CD14-positive monocyte (primary cell): ENCODE measurements at regions not wholly inside any gene's neighbourhood (a gene's known extent, or its start where the extent isn't known, plus 50 kb on each side); places are given as distances from the start of the nearest gene placed in this dataset.

Experiments
- DNase-seq, 3 donors: peaks; one replicate each; pipeline ENCODE4 v3.0.0-alpha.2; 2011 to 2022
- H2AFZ ChIP-seq: 2 replicates; pipeline ENCODE4 v1.6.0; 2012; ENCODE audit warnings: mild to moderate bottlenecking, low read depth, low read length, inconsistent platforms; ENCODE audit not compliant: insufficient read depth, poor library complexity, severe bottlenecking
- H3K27ac ChIP-seq, 2 donors: 1 replicate in 1 of 2; 2 replicates in 1 of 2; pipeline ENCODE4 v1.5.1; 2012 to 2013; ENCODE audit warnings: low read length in 2 of 2, control low read depth in 1 of 2, inconsistent platforms in 1 of 2, low read depth in 1 of 2, mild to moderate bottlenecking in 1 of 2
- H3K27me3 ChIP-seq, 2 donors: one replicate each; pipeline versions ENCODE4 v1.6.0 to v1.6.1; 2011 to 2013; ENCODE audit warnings: low read length in 2 of 2; ENCODE audit not compliant: control insufficient read depth in 2 of 2, insufficient read depth in 2 of 2
- H3K36me3 ChIP-seq, 2 donors: replicated peaks in 1 of 2; 1 replicate in 1 of 2; 2 replicates in 1 of 2; pipeline versions ENCODE4 v1.5.1 to v1.6.1; 2012 to 2013; ENCODE audit warnings: low read length in 2 of 2, control low read depth in 1 of 2, inconsistent platforms in 1 of 2, mild to moderate bottlenecking in 1 of 2; ENCODE audit not compliant: insufficient read depth in 2 of 2, control insufficient read depth in 1 of 2
- H3K4me1 ChIP-seq, 2 donors: 1 replicate in 1 of 2; 2 replicates in 1 of 2; pipeline versions ENCODE4 v1.5.1 to v1.6.1; 2012 to 2013; ENCODE audit warnings: low read length in 2 of 2, control low read depth in 1 of 2, inconsistent platforms in 1 of 2, mild to moderate bottlenecking in 1 of 2, moderate library complexity in 1 of 2; ENCODE audit not compliant: insufficient read depth in 2 of 2, control insufficient read depth in 1 of 2
- H3K4me2 ChIP-seq: replicated peaks from 2 replicates; pipeline ENCODE3; 2012; ENCODE audit warnings: low read length, moderate library complexity, mild to moderate bottlenecking; ENCODE audit not compliant: poor library complexity, severe bottlenecking; ENCODE audit errors: extremely low read depth
- H3K4me3 ChIP-seq, 3 experiments: fragments of 200-600 bp in 1 of 3; sonication (generic) in 1 of 3; replicated peaks in 1 of 3; 1 replicate in 2 of 3; 2 replicates in 1 of 3; pipeline ENCODE4 v1.5.1; 2011 to 2013; ENCODE audit warnings: low read length in 3 of 3, mild to moderate bottlenecking in 3 of 3, control low read depth in 2 of 3, low read depth in 2 of 3, inconsistent platforms in 1 of 3, moderate library complexity in 1 of 3
- H3K79me2 ChIP-seq: 2 replicates; pipeline ENCODE4 v1.6.0; 2012; ENCODE audit warnings: mild to moderate bottlenecking, control low read depth, inconsistent platforms, low read length, moderate library complexity; ENCODE audit not compliant: insufficient read depth
- H3K9ac ChIP-seq: 2 replicates; pipeline ENCODE4 v1.6.0; 2017; ENCODE audit warnings: low read length, mild to moderate bottlenecking; ENCODE audit not compliant: insufficient read depth, poor library complexity, severe bottlenecking
- H3K9me3 ChIP-seq, 2 donors: replicated peaks in 1 of 2; 1 replicate in 1 of 2; 2 replicates in 1 of 2; pipeline versions ENCODE4 v1.5.1 to v1.6.1; 2012 to 2013; ENCODE audit warnings: low read length in 2 of 2, control low read depth in 1 of 2; ENCODE audit not compliant: control insufficient read depth in 1 of 2, insufficient read depth in 1 of 2
- H4K20me1 ChIP-seq: 2 replicates; pipeline ENCODE4 v1.6.0; 2012; ENCODE audit warnings: mild to moderate bottlenecking, low read length, control low read depth, moderate library complexity; ENCODE audit not compliant: insufficient read depth
- H3K27ac Mint-ChIP-seq, 7 donors: one replicate each; pipeline ENCODE4 v1.8.0; 2020; ENCODE audit warnings: mild to moderate bottlenecking in 7 of 7, mixed read lengths in 7 of 7, moderate library complexity in 6 of 7, inconsistent platforms in 2 of 7
- H3K27me3 Mint-ChIP-seq, 3 donors: one replicate each; pipeline ENCODE4 v1.8.0; 2021 to 2022; ENCODE audit warnings: low read depth in 3 of 3, mild to moderate bottlenecking in 3 of 3, mixed read lengths in 3 of 3, moderate library complexity in 3 of 3, inconsistent platforms in 1 of 3
- H3K36me3 Mint-ChIP-seq, 2 donors: one replicate each; pipeline ENCODE4 v1.8.0; 2020; ENCODE audit warnings: mixed read lengths in 2 of 2, inconsistent platforms in 1 of 2, mild to moderate bottlenecking in 1 of 2
- H3K4me1 Mint-ChIP-seq: one replicate; pipeline ENCODE4 v1.8.0; 2020; ENCODE audit warnings: mild to moderate bottlenecking, mixed read lengths
- H3K4me3 Mint-ChIP-seq, 2 donors: one replicate each; pipeline ENCODE4 v1.8.0; 2020; ENCODE audit warnings: mild to moderate bottlenecking in 2 of 2, mixed read lengths in 2 of 2, moderate library complexity in 1 of 2
- H3K9me3 Mint-ChIP-seq, 7 donors: one replicate each; pipeline ENCODE4 v1.8.0; 2020 to 2022; ENCODE audit warnings: mixed read lengths in 7 of 7, mild to moderate bottlenecking in 6 of 7, moderate library complexity in 6 of 7, inconsistent platforms in 2 of 7
- WGBS: methylation state at CpG from one replicate; pipeline ENCODE4 v1.1.5; 2013; ENCODE audit warnings: missing lambda C conversion rate; ENCODE audit not compliant: insufficient coverage; 5-methylcytosine and 5-hydroxymethylcytosine counted together
- intact Hi-C, 2 donors: fragments of 100-400 bp; cut with micrococcal nuclease; formaldehyde crosslinking; loops; one replicate each; pipeline versions ENCODE4 v1.15.0 to v1.15.1; 2023
- TF ChIP-seq, protein P1 (sequence below): fragments of 200-600 bp; IDR thresholded peaks from one replicate; pipeline ENCODE4 v1.8.0; 2022; ENCODE audit warnings: antibody characterized with exemption, mild to moderate bottlenecking

GRCh38 chr5:112630246-112631009, 107.3 kb upstream of the APC start:
- Histone ChIP-seq H3K36me3 (no peaks in the 10 kb centered on the region), H2AFZ (no peak overlapping the region), H3K9ac (no peak overlapping the region), H3K27ac (no peak overlapping the region), H3K4me1 (peaks cover 6 to 13% of the 10 kb centered on the region in 2 donors), H3K79me2 (no peaks in the 10 kb centered on the region), H3K4me3 (no peak overlapping the region), H3K27me3 (peaks cover 9 to 10% of the 10 kb centered on the region in 2 donors), H4K20me1 (no peaks in the 10 kb centered on the region), H3K4me2 (no peak overlapping the region), H3K9me3 (peaks cover 0 to 8% of the 10 kb centered on the region in 2 donors)
- peaks cover 16% of the 10 kb centered on the region for H3K4me1 Mint-ChIP-seq
- peaks cover 0 to 4% of the 10 kb centered on the region in 2 donors for H3K36me3 Mint-ChIP-seq
- no peak overlapping the region for H3K4me3 Mint-ChIP-seq
- no peak for DNase-seq
- no peak overlapping the region for H3K27ac Mint-ChIP-seq
- WGBS, result 88% methylated on average over 2 of the region's 3 CpGs
- H3K27me3 Mint-ChIP-seq, result peaks cover 8 to 32% (median 10%) of the 10 kb centered on the region in 3 donors
- TF ChIP-seq, protein P1, sequence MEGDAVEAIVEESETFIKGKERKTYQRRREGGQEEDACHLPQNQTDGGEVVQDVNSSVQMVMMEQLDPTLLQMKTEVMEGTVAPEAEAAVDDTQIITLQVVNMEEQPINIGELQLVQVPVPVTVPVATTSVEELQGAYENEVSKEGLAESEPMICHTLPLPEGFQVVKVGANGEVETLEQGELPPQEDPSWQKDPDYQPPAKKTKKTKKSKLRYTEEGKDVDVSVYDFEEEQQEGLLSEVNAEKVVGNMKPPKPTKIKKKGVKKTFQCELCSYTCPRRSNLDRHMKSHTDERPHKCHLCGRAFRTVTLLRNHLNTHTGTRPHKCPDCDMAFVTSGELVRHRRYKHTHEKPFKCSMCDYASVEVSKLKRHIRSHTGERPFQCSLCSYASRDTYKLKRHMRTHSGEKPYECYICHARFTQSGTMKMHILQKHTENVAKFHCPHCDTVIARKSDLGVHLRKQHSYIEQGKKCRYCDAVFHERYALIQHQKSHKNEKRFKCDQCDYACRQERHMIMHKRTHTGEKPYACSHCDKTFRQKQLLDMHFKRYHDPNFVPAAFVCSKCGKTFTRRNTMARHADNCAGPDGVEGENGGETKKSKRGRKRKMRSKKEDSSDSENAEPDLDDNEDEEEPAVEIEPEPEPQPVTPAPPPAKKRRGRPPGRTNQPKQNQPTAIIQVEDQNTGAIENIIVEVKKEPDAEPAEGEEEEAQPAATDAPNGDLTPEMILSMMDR, result no peak
- peaks cover 4 to 17% (median 13%) of the 10 kb centered on the region in 7 donors for H3K9me3 Mint-ChIP-seq
- intact Hi-C loops, result no loop called here

- Mint-ChIP-seq H3K27ac (no peak overlapping the region), H3K9me3 (peaks cover 4 to 17% (median 13%) of the 10 kb centered on the region in 7 donors)
- no CpG with 5 or more reads among the region's 1 CpG for WGBS
Measured at GRCh38 chr5:112634166-112634565, 103.5 kb upstream of the APC start.

More at GRCh38 chr5:112634166-112634565, 103.5 kb upstream of the APC start:
- Histone ChIP-seq H3K9me3 (peaks cover 0 to 8% of the 10 kb centered on the region in 2 donors), H3K27me3 (peaks cover 0 to 4% of the 10 kb centered on the region in 2 donors), H3K79me2 (no peaks in the 10 kb centered on the region), H2AFZ (no peak overlapping the region), H3K4me2 (no peak overlapping the region), H3K27ac (no peak overlapping the region), H3K4me3 (no peak overlapping the region), H4K20me1 (no peaks in the 10 kb centered on the region), H3K9ac (no peak overlapping the region), H3K4me1 (peaks cover 6 to 13% of the 10 kb centered on the region in 2 donors), H3K36me3 (no peaks in the 10 kb centered on the region)
- TF ChIP-seq, protein P1, result no peak
- peak; percentile 5 to 23 (median 8) for DNase-seq
- Mint-ChIP-seq H3K27me3 (peaks cover 5 to 10% (median 6%) of the 10 kb centered on the region in 3 donors), H3K4me3 (no peak overlapping the region), H3K36me3 (peaks cover 0 to 4% of the 10 kb centered on the region in 2 donors), H3K4me1 (peaks cover 16% of the 10 kb centered on the region)
- intact Hi-C loops, result no loop called here
